ENCODE measurements at regions not wholly inside any gene's neighbourhood (a gene's known extent, or its start where the extent isn't known, plus 50 kb on each side); places are given as distances from the start of the nearest gene placed in this dataset.

GRCh38 chr1:57797084-57797483 is 373.2 kb upstream of the DAB1 start:
- H3K36me3 ChIP-seq (ENCODE audit: control insufficient read depth, insufficient read depth, low read length) = no peaks in the 10 kb centered on the region
- H3K27me3 ChIP-seq (ENCODE audit: control insufficient read depth, insufficient read depth, low read length) = no peaks in the 10 kb centered on the region
- H3K9me3 ChIP-seq (replicated peaks; ENCODE audit: control insufficient read depth, low read depth, low read length) = no peaks in the 10 kb centered on the region
- WGBS (ENCODE audit: insufficient coverage) = no CpG with 5 or more reads among the region's 3 CpGs
- DNase-seq = no peak
- no peaks in the 10 kb centered on the region for H3K4me1 ChIP-seq (ENCODE audit: control insufficient read depth, insufficient read depth, low read length)
- H3K27ac ChIP-seq (ENCODE audit: low read length) = no peak overlapping the region
- no peak overlapping the region for H3K4me3 ChIP-seq (ENCODE audit: low read length)

DNA sequence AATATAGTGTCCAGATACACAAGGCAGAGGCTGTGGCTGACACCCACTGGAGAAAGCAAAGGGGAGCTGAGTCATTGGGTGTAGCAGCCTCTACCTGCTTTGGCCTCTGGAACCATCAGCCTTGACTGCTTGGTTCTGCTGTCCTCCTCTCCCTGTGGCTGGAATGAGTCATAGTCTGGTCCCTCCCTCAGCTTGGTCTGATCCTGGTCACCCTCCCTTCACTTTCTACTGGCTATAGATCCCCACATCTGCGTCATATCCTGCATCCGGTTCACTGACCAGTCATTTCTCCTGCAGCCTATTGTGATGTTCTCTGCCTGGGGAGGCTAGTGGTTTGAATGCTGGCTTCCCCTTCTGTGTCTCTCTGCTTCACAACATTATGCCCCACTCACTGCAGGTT is 372.8 kb upstream of the DAB1 start:
- WGBS (ENCODE audit: insufficient coverage) = no CpG with 5 or more reads among the region's 2 CpGs
- no peaks in the 10 kb centered on the region for H3K36me3 ChIP-seq (ENCODE audit: control insufficient read depth, insufficient read depth, low read length)
- H3K4me3 ChIP-seq (ENCODE audit: low read length) = no peak overlapping the region

DNA sequence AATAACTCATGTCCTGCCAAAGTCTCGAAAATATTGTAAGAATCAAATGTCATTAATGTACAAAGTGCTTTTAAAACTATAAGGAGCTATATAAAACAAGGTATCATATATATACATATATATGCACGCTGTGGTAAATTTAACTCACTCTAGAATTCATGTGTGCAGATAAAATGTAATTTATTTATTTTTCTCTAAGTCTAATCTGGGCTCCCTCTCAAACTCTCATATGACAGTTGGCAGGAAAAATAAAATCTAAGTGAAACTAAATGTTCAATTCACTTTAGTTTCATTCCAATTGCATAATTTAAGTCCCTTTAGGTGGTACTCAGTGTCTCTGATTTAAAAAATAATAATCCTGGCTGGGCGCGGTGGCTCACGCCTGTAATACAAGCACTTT is 372.0 kb upstream of the DAB1 start:
- Histone ChIP-seq H3K27ac (ENCODE audit: low read length) (no peak overlapping the region), H3K4me3 (ENCODE audit: low read length) (no peak overlapping the region)

More for the DNA sequence above, 372.8 kb upstream of the DAB1 start:
- H3K9me3 ChIP-seq (replicated peaks; ENCODE audit: control insufficient read depth, low read depth, low read length) = no peaks in the 10 kb centered on the region
- H3K27me3 ChIP-seq (ENCODE audit: control insufficient read depth, insufficient read depth, low read length) = no peaks in the 10 kb centered on the region
- no peak for DNase-seq
- no peaks in the 10 kb centered on the region for H3K4me1 ChIP-seq (ENCODE audit: control insufficient read depth, insufficient read depth, low read length)
- no peak overlapping the region for H3K27ac ChIP-seq (ENCODE audit: low read length)

GRCh38 chr1:57794078-57794477 is 370.2 kb upstream of the DAB1 start:
- WGBS (ENCODE audit: insufficient coverage) = 20% methylated on average over 1 of the region's 2 CpGs
- Histone ChIP-seq H3K4me3 (ENCODE audit: low read length) (no peak overlapping the region), H3K4me1 (ENCODE audit: control insufficient read depth, insufficient read depth, low read length) (no peaks in the 10 kb centered on the region), H3K36me3 (ENCODE audit: control insufficient read depth, insufficient read depth, low read length) (no peaks in the 10 kb centered on the region), H3K27me3 (ENCODE audit: control insufficient read depth, insufficient read depth, low read length) (no peaks in the 10 kb centered on the region), H3K9me3 (replicated peaks; ENCODE audit: control insufficient read depth, low read depth, low read length) (no peaks in the 10 kb centered on the region), H3K27ac (ENCODE audit: low read length) (no peak overlapping the region)
- no peak for DNase-seq

More for the DNA sequence above, 372.0 kb upstream of the DAB1 start:
- Histone ChIP-seq H3K9me3 (replicated peaks; ENCODE audit: control insufficient read depth, low read depth, low read length) (no peaks in the 10 kb centered on the region), H3K4me1 (ENCODE audit: control insufficient read depth, insufficient read depth, low read length) (no peaks in the 10 kb centered on the region), H3K27me3 (ENCODE audit: control insufficient read depth, insufficient read depth, low read length) (no peaks in the 10 kb centered on the region), H3K36me3 (ENCODE audit: control insufficient read depth, insufficient read depth, low read length) (no peaks in the 10 kb centered on the region)
- WGBS (ENCODE audit: insufficient coverage) = no CpG with 5 or more reads among the region's 5 CpGs
- DNase-seq = no peak

GRCh38 chr1:57791497-57791896 is 367.6 kb upstream of the DAB1 start:
- no peaks in the 10 kb centered on the region for H3K27me3 ChIP-seq (ENCODE audit: control insufficient read depth, insufficient read depth, low read length)
- no peak overlapping the region for H3K27ac ChIP-seq (ENCODE audit: low read length)
- WGBS (ENCODE audit: insufficient coverage) = 93% methylated on average over 2 of the region's 3 CpGs
- no peak overlapping the region for H3K4me3 ChIP-seq (ENCODE audit: low read length)
- H3K36me3 ChIP-seq (ENCODE audit: control insufficient read depth, insufficient read depth, low read length) = no peaks in the 10 kb centered on the region
- no peaks in the 10 kb centered on the region for H3K9me3 ChIP-seq (replicated peaks; ENCODE audit: control insufficient read depth, low read depth, low read length)
- DNase-seq = no peak
- no peaks in the 10 kb centered on the region for H3K4me1 ChIP-seq (ENCODE audit: control insufficient read depth, insufficient read depth, low read length)

GRCh38 chr1:57789936-57790335 is 366.1 kb upstream of the DAB1 start:
- WGBS (ENCODE audit: insufficient coverage) = 94% methylated on average over 3 of the region's 5 CpGs
- no peaks in the 10 kb centered on the region for H3K27me3 ChIP-seq (ENCODE audit: control insufficient read depth, insufficient read depth, low read length)
- H3K27ac ChIP-seq (ENCODE audit: low read length) = no peak overlapping the region
- H3K4me3 ChIP-seq (ENCODE audit: low read length) = no peak overlapping the region
- H3K4me1 ChIP-seq (ENCODE audit: control insufficient read depth, insufficient read depth, low read length) = no peaks in the 10 kb centered on the region
- DNase-seq = no peak
- H3K36me3 ChIP-seq (ENCODE audit: control insufficient read depth, insufficient read depth, low read length) = no peaks in the 10 kb centered on the region
- H3K9me3 ChIP-seq (replicated peaks; ENCODE audit: control insufficient read depth, low read depth, low read length) = no peaks in the 10 kb centered on the region

GRCh38 chr1:57788313-57788712 is 364.5 kb upstream of the DAB1 start:
- WGBS (ENCODE audit: insufficient coverage) = no CpG with 5 or more reads among the region's 1 CpG
- Histone ChIP-seq H3K36me3 (ENCODE audit: control insufficient read depth, insufficient read depth, low read length) (no peaks in the 10 kb centered on the region), H3K9me3 (replicated peaks; ENCODE audit: control insufficient read depth, low read depth, low read length) (no peaks in the 10 kb centered on the region), H3K4me1 (ENCODE audit: control insufficient read depth, insufficient read depth, low read length) (no peaks in the 10 kb centered on the region), H3K4me3 (ENCODE audit: low read length) (no peak overlapping the region), H3K27me3 (ENCODE audit: control insufficient read depth, insufficient read depth, low read length) (no peaks in the 10 kb centered on the region), H3K27ac (ENCODE audit: low read length) (no peak overlapping the region)
- DNase-seq = no peak

GRCh38 chr1:57784356-57784755 is 360.5 kb upstream of the DAB1 start:
- WGBS (ENCODE audit: insufficient coverage) = no CpG with 5 or more reads among the region's 1 CpG
- Histone ChIP-seq H3K4me1 (ENCODE audit: control insufficient read depth, insufficient read depth, low read length) (no peaks in the 10 kb centered on the region), H3K9me3 (replicated peaks; ENCODE audit: control insufficient read depth, low read depth, low read length) (no peaks in the 10 kb centered on the region), H3K27ac (ENCODE audit: low read length) (no peak overlapping the region), H3K36me3 (ENCODE audit: control insufficient read depth, insufficient read depth, low read length) (no peaks in the 10 kb centered on the region), H3K27me3 (ENCODE audit: control insufficient read depth, insufficient read depth, low read length) (no peaks in the 10 kb centered on the region), H3K4me3 (ENCODE audit: low read length) (no peak overlapping the region)
- DNase-seq = no peak

DNA sequence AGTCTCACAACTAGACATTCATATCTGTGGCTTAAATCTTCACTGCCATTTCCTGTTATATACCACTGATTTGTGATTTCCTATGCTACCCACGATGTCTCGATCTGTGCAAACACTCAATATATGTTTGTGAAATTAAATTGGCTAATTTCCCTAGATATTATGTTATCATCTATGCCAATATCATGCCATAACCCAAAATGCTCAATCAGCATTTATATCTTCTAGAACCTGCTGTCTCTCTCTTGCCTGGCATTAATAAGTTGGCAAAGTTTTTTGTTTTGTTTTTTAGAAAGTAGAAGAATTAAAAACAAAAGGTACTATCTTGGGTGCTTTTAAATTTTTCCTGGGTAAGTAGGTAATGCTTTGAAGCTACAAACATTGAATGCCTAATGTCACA is 358.5 kb upstream of the DAB1 start:
- Histone ChIP-seq H3K27ac (ENCODE audit: low read length) (no peak overlapping the region), H3K4me1 (ENCODE audit: control insufficient read depth, insufficient read depth, low read length) (no peaks in the 10 kb centered on the region), H3K36me3 (ENCODE audit: control insufficient read depth, insufficient read depth, low read length) (no peaks in the 10 kb centered on the region), H3K9me3 (replicated peaks; ENCODE audit: control insufficient read depth, low read depth, low read length) (no peaks in the 10 kb centered on the region), H3K4me3 (ENCODE audit: low read length) (no peak overlapping the region), H3K27me3 (ENCODE audit: control insufficient read depth, insufficient read depth, low read length) (no peaks in the 10 kb centered on the region)
- no peak for DNase-seq
- WGBS (ENCODE audit: insufficient coverage) = no CpG with 5 or more reads among the region's 2 CpGs

DNA sequence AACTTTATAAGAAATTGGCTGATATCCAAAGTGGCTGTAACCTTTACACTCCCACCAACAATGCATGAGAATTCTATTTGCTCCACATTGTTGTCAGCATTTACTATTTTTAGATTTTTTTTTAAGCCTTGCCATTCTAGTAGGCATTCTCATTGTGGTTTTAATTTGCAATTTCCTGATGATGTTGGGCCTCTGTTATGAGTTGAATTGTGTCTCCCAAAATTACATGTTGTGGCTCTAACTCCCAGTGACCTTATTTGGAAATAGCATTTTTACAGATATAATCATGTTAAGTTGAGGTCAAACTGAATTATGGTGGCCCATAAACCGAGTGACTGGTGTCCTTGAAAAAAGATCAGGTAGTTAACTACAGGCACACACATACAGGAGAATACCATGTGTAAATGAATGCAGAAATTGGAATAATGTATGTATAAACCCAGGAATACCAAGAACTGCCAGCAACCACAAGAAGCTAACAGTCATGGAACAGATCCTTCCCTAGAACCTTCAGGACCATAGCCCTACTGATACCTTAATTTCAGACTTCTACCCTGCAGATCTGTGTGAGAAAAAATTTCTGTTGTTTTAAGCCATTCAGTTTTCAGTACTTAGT is 348.8 kb upstream of the DAB1 start:
- H3K36me3 ChIP-seq (ENCODE audit: control insufficient read depth, insufficient read depth, low read length) = no peaks in the 10 kb centered on the region
- no peak for DNase-seq
- H3K4me3 ChIP-seq (ENCODE audit: low read length) = no peak overlapping the region

GRCh38 chr1:57770772-57771171 is 346.9 kb upstream of the DAB1 start:
- Histone ChIP-seq H3K4me3 (ENCODE audit: low read length) (no peak overlapping the region), H3K27ac (ENCODE audit: low read length) (no peak overlapping the region), H3K4me1 (ENCODE audit: control insufficient read depth, insufficient read depth, low read length) (no peaks in the 10 kb centered on the region), H3K9me3 (replicated peaks; ENCODE audit: control insufficient read depth, low read depth, low read length) (no peaks in the 10 kb centered on the region), H3K36me3 (ENCODE audit: control insufficient read depth, insufficient read depth, low read length) (no peaks in the 10 kb centered on the region), H3K27me3 (ENCODE audit: control insufficient read depth, insufficient read depth, low read length) (no peaks in the 10 kb centered on the region)
- 100% methylated on average over 1 of the region's 4 CpGs for WGBS (ENCODE audit: insufficient coverage)
- no peak for DNase-seq

More for the DNA sequence above, 348.8 kb upstream of the DAB1 start:
- Histone ChIP-seq H3K27me3 (ENCODE audit: control insufficient read depth, insufficient read depth, low read length) (no peaks in the 10 kb centered on the region), H3K4me1 (ENCODE audit: control insufficient read depth, insufficient read depth, low read length) (no peaks in the 10 kb centered on the region), H3K9me3 (replicated peaks; ENCODE audit: control insufficient read depth, low read depth, low read length) (no peaks in the 10 kb centered on the region), H3K27ac (ENCODE audit: low read length) (no peak overlapping the region)
- WGBS (ENCODE audit: insufficient coverage) = no CpG with 5 or more reads among the region's 1 CpG
